HEK293 (cell line): ENCODE measurements at regions not wholly inside any gene's neighbourhood (a gene's known extent, or its start where the extent isn't known, plus 50 kb on each side); places are given as distances from the start of the nearest gene placed in this dataset.

Source experiments
- CTCF ChIA-PET: fragments of 350-600 bp; formaldehyde crosslinking; extraction: SDS; loops from one replicate; lab custom pipeline; 2021; ENCODE audit warnings: antibody characterized with exemption; lab: Yijun Ruan, JAX
- POLR2A ChIA-PET: fragments of 300-600 bp; formaldehyde crosslinking; extraction: SDS; loops from one replicate; lab custom pipeline; 2020; ENCODE audit warnings: antibody characterized with exemption, inconsistent platforms; lab: Yijun Ruan, JAX
- H3K27ac ChIP-seq: fragments of 200-500 bp; sonication (Bioruptor generic); 2 replicates; pipeline ENCODE4 v1.5.1; 2014; ENCODE audit warnings: low read depth, low read length, control low read depth, inconsistent platforms; ENCODE audit errors: extremely low read depth
- H3K36me3 ChIP-seq, 2 experiments: fragments of 200-500 bp in 1 of 2; sonication (Bioruptor generic) in 1 of 2; 1 replicate in 1 of 2; 2 replicates in 1 of 2; pipeline ENCODE4 v1.5.1; 2014 to 2017; ENCODE audit warnings: inconsistent platforms in 2 of 2, low read length in 2 of 2; ENCODE audit not compliant: control insufficient read depth in 2 of 2, insufficient read depth in 1 of 2
- H3K4me1 ChIP-seq: fragments of 200-500 bp; sonication (Bioruptor generic); 2 replicates; pipeline ENCODE4 v1.5.1; 2014; ENCODE audit warnings: mild to moderate bottlenecking, low read length, inconsistent platforms; ENCODE audit not compliant: control insufficient read depth, insufficient read depth
- H3K4me3 ChIP-seq: 2 replicates; pipeline ENCODE4 v1.5.1; 2011; ENCODE audit warnings: low read depth, mild to moderate bottlenecking, control low read depth, low read length, moderate library complexity
- H3K9me3 ChIP-seq: fragments of 200-500 bp; sonication (Bioruptor generic); 2 replicates; pipeline ENCODE4 v1.5.1; 2014; ENCODE audit warnings: low read depth, low read length, inconsistent platforms; ENCODE audit not compliant: control insufficient read depth, insufficient read depth
- FEZF1 ChIP-seq: fragments of 450-650 bp; formaldehyde crosslinking; IDR thresholded peaks from 2 replicates; pipeline ENCODE4 v1.5.1; 2016; ENCODE audit warnings: missing biosample characterization, missing genetic modification characterization
- KLF16 ChIP-seq: fragments of 450-650 bp; formaldehyde crosslinking; IDR thresholded peaks from 2 replicates; pipeline ENCODE4 v1.5.1; 2017; ENCODE audit warnings: missing biosample characterization, missing genetic modification characterization
- PRDM1 ChIP-seq: fragments of 450-650 bp; formaldehyde crosslinking; IDR thresholded peaks from 2 replicates; pipeline ENCODE4; 2016; ENCODE audit warnings: missing biosample characterization, missing genetic modification characterization
- PRDM4 ChIP-seq: fragments of 450-650 bp; formaldehyde crosslinking; IDR thresholded peaks from 2 replicates; pipeline ENCODE4 v1.5.1; 2017; ENCODE audit warnings: missing biosample characterization, missing genetic modification characterization
- REPIN1 ChIP-seq: fragments of 450-650 bp; formaldehyde crosslinking; IDR thresholded peaks from 2 replicates; pipeline ENCODE4 v1.5.1; 2017; ENCODE audit warnings: missing biosample characterization, missing genetic modification characterization, low read depth
- SCRT2 ChIP-seq: fragments of 450-650 bp; formaldehyde crosslinking; IDR thresholded peaks from 2 replicates; pipeline ENCODE4 v1.5.1; 2016; ENCODE audit warnings: missing biosample characterization, missing genetic modification characterization
- SETDB1 ChIP-seq: IDR thresholded peaks from one replicate; pipeline ENCODE4 v1.6.1; 2017; ENCODE audit warnings: mild to moderate bottlenecking, low read length, moderate library complexity, mixed read lengths; ENCODE audit not compliant: insufficient read length
- TCF7L2 ChIP-seq: IDR thresholded peaks from 2 replicates; pipeline ENCODE4 v1.6.1; 2011; ENCODE audit warnings: low read depth, mild to moderate bottlenecking, inconsistent platforms, low read length, moderate library complexity, borderline replicate concordance
- YY1 ChIP-seq: fragments of 450-650 bp; formaldehyde crosslinking; IDR thresholded peaks from 2 replicates; pipeline ENCODE4 v1.5.1; 2018; ENCODE audit warnings: missing biosample characterization, missing genetic modification characterization
- ZBTB26 ChIP-seq: fragments of 450-650 bp; formaldehyde crosslinking; optimal IDR thresholded peaks from 2 replicates; pipeline ENCODE3; 2016; ENCODE audit warnings: missing biosample characterization, mild to moderate bottlenecking, missing genetic modification characterization
- ZNF112 ChIP-seq: fragments of 450-650 bp; formaldehyde crosslinking; IDR thresholded peaks from 2 replicates; pipeline ENCODE4 v1.5.0; 2017; ENCODE audit warnings: missing biosample characterization, missing genetic modification characterization
- ZNF155 ChIP-seq: fragments of 450-650 bp; formaldehyde crosslinking; IDR thresholded peaks from 2 replicates; pipeline ENCODE4 v1.5.1; 2016; ENCODE audit warnings: missing biosample characterization, missing genetic modification characterization
- ZNF184 ChIP-seq: fragments of 450-650 bp; IDR thresholded peaks from 2 replicates; pipeline ENCODE4 v1.5.1; 2018; ENCODE audit warnings: missing biosample characterization, mild to moderate bottlenecking, missing genetic modification characterization
- ZNF211 ChIP-seq: fragments of 450-650 bp; formaldehyde crosslinking; IDR thresholded peaks from 2 replicates; pipeline ENCODE4 v1.5.1; 2016; ENCODE audit warnings: low read depth, missing biosample characterization, missing genetic modification characterization
- ZNF302 ChIP-seq: fragments of 450-650 bp; formaldehyde crosslinking; IDR thresholded peaks from 2 replicates; pipeline ENCODE4 v1.5.1; 2016; ENCODE audit warnings: missing biosample characterization, missing genetic modification characterization, low read depth
- ZNF391 ChIP-seq: fragments of 450-650 bp; formaldehyde crosslinking; IDR thresholded peaks from 2 replicates; pipeline ENCODE4 v1.5.1; 2016; ENCODE audit warnings: low read depth, missing biosample characterization, missing genetic modification characterization, borderline replicate concordance
- ZNF473 ChIP-seq: fragments of 450-650 bp; formaldehyde crosslinking; IDR thresholded peaks from 2 replicates; pipeline ENCODE4 v1.5.1; 2017; ENCODE audit warnings: missing biosample characterization, missing genetic modification characterization
- ZNF513 ChIP-seq: fragments of 450-650 bp; IDR thresholded peaks from 2 replicates; pipeline ENCODE4 v1.5.1; 2018; ENCODE audit warnings: missing biosample characterization, missing genetic modification characterization
- ZSCAN4 ChIP-seq: fragments of 450-650 bp; formaldehyde crosslinking; IDR thresholded peaks from 2 replicates; pipeline ENCODE4 v1.5.1; 2017; ENCODE audit warnings: missing biosample characterization, missing genetic modification characterization
- ZXDB ChIP-seq: fragments of 450-650 bp; formaldehyde crosslinking; IDR thresholded peaks from 2 replicates; pipeline ENCODE4 v1.5.1; 2016; ENCODE audit warnings: missing biosample characterization, missing genetic modification characterization

- no peak for TF ChIP-seq ZNF302 (tag by site-specific recombination)
- TF ChIP-seq TCF7L2 = no peak
- TF ChIP-seq ZXDB (tag by site-specific recombination) = no peak
- TF ChIP-seq PRDM1 (tag by site-specific recombination) = no peak
- TF ChIP-seq ZNF155 (tag by site-specific recombination) = no peak
- no peak for TF ChIP-seq ZNF184 (tag by site-specific recombination)
- TF ChIP-seq ZNF513 = no peak
- TF ChIP-seq YY1 (tag by site-specific recombination) = no peak
- no peak for TF ChIP-seq ZNF211
- TF ChIP-seq ZNF473 (tag by site-specific recombination) = no peak
- TF ChIP-seq PRDM4 (tag by site-specific recombination) = no peak
- TF ChIP-seq SCRT2 = no peak
- TF ChIP-seq ZBTB26 (tag by site-specific recombination) = no peak
- TF ChIP-seq ZNF112 = no peak
- no peak for TF ChIP-seq KLF16
- TF ChIP-seq ZNF391 (tag by site-specific recombination) = no peak
- TF ChIP-seq REPIN1 (tag by site-specific recombination) = no peak
- TF ChIP-seq SETDB1 = no peak
- H3K27ac ChIP-seq = no peak overlapping the region
- H3K4me3 ChIP-seq = no peak overlapping the region
- CTCF ChIA-PET = no interaction called here
- POLR2A ChIA-PET = no interaction called here
- no peaks in the 10 kb centered on the region for H3K4me1 ChIP-seq
- no peaks in the 10 kb centered on the region for H3K36me3 ChIP-seq
- H3K9me3 ChIP-seq = no peaks in the 10 kb centered on the region
Measured at GRCh38 chr11:81857386-81857785, 876.3 kb downstream of the FAM181B start.

GRCh38 chr11:81853791-81854190, 879.9 kb downstream of the FAM181B start:
- Histone ChIP-seq H3K4me3 (no peak overlapping the region), H3K9me3 (no peaks in the 10 kb centered on the region), H3K4me1 (no peaks in the 10 kb centered on the region), H3K27ac (no peak overlapping the region), H3K36me3 (no peaks in the 10 kb centered on the region)
- TF ChIP-seq FEZF1 (tag by site-specific recombination) (no peak), ZSCAN4 (tag by site-specific recombination) (no peak)
- CTCF ChIA-PET = no interaction called here
- POLR2A ChIA-PET = no interaction called here
